Ovary (tissue), 3 donors: ENCODE measurements at regions not wholly inside any gene's neighbourhood (a gene's known extent, or its start where the extent isn't known, plus 50 kb on each side); places are given as distances from the start of the nearest gene placed in this dataset.

Experiments used
- EP300 ChIP-seq: sonication (generic); formaldehyde crosslinking; IDR thresholded peaks from one replicate; pipeline ENCODE4 v1.6.1; 2017; ENCODE audit warnings: antibody characterized with exemption
- POLR2A ChIP-seq: fragments of 450-650 bp; IDR thresholded peaks from one replicate; pipeline ENCODE4 v1.6.1; 2017; ENCODE audit warnings: antibody characterized with exemption, mild to moderate bottlenecking, moderate library complexity
- TF ChIP-seq, protein P1 (sequence below), 3 donors: fragments of 450-650 bp in 2 of 3; fragments of 200-600 bp in 1 of 3; IDR thresholded peaks; one replicate each; pipeline versions ENCODE4 v1.5.1 to v1.8.0; 2016 to 2022; ENCODE audit warnings: antibody characterized with exemption in 3 of 3, mild to moderate bottlenecking in 1 of 3
- donor health status: DM: no; HTN: no; CAD: no.

DNA sequence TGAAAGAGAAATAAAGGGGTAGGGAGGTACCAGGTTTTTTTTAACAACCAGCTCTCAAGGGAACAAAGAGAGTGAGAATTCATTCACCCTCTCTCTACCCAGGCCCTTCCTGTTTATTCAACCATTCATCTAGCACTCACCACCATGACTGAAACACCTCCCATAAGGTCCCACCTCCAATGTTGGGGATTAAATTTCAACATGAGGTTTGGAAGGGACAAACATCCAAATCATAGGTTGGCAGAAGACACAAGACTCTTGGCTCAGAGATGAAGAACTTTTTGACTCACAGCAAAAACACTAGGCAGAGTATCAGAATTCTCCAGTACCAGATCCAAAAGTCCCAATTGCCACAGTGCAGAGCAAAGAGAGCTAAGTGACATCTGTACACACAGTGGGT lies 186.3 kb downstream of the EDN1 start:
- TF ChIP-seq POLR2A (no peak), EP300 (no peak)
- TF ChIP-seq, protein P1, sequence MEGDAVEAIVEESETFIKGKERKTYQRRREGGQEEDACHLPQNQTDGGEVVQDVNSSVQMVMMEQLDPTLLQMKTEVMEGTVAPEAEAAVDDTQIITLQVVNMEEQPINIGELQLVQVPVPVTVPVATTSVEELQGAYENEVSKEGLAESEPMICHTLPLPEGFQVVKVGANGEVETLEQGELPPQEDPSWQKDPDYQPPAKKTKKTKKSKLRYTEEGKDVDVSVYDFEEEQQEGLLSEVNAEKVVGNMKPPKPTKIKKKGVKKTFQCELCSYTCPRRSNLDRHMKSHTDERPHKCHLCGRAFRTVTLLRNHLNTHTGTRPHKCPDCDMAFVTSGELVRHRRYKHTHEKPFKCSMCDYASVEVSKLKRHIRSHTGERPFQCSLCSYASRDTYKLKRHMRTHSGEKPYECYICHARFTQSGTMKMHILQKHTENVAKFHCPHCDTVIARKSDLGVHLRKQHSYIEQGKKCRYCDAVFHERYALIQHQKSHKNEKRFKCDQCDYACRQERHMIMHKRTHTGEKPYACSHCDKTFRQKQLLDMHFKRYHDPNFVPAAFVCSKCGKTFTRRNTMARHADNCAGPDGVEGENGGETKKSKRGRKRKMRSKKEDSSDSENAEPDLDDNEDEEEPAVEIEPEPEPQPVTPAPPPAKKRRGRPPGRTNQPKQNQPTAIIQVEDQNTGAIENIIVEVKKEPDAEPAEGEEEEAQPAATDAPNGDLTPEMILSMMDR (IDR thresholded peaks at IDR 0.05), result no peak
